ENCODE measurements at regions not wholly inside any gene's neighbourhood (a gene's known extent, or its start where the extent isn't known, plus 50 kb on each side); places are given as distances from the start of the nearest gene placed in this dataset.

DNA sequence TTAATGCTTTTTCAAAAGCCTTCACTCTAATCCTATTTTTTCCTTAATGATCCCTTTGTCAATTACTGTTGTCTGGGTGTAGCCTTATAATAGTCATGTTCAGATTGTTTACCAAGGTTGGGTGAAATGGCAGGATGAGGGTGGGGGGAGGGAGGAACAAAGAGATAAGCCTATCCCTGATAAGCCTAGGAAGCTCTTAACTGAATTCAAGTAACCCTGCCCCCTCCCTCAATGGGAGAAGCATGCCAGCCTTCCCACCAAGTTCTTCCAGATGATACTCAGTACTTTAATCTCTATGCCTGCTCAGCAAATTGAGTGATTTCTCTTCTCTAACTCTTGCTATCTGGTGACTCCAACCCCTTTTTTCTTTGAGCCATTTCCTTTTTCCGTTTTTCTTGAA lies 180.3 kb upstream of the ETAA1 start:
- CTCF ChIA-PET = interaction anchor here (1.0 to 2.4 kb wide), 3 partner anchors 783 to 814 kb away, joined by 3 to 30 read pairs (median 12); no protein-coding TSS in a partner anchor
- dilution Hi-C loops (cut with MboI; ENCODE audit: extremely low pct_ligation_motif_present, low sequenced_read_pairs) = no loop called here
- Histone ChIP-seq H4K20me1 (replicated peaks; ENCODE audit: control insufficient read depth, extremely low read depth, insufficient read depth, low read length) (no peaks in the 10 kb centered on the region), H3K9me1 (replicated peaks; ENCODE audit: control insufficient read depth, extremely low read depth, insufficient read depth, low read length) (no peaks in the 10 kb centered on the region), H3K4me1 (ENCODE audit: control insufficient read depth, extremely low read depth, insufficient read depth, low read length) (no peaks in the 10 kb centered on the region), H3K36me3 (ENCODE audit: control insufficient read depth in 2 of 2, extremely low read depth in 1 of 2, insufficient read depth in 2 of 2, low read length in 2 of 2) (no peaks in the 10 kb centered on the region), H3K9ac (replicated peaks; ENCODE audit: extremely low read depth, insufficient read depth, low read length) (no peak overlapping the region), H3K79me2 (ENCODE audit: control insufficient read depth, insufficient read depth, low read length) (no peaks in the 10 kb centered on the region), H3K27me3 (ENCODE audit: control insufficient read depth in 2 of 2, insufficient read depth in 2 of 2, low read length in 2 of 2) (no peaks in the 10 kb centered on the region), H2AFZ (ENCODE audit: low read depth, low read length) (no peak overlapping the region), H3K4me3 (replicated peaks in 1 of 3; ENCODE audit: insufficient read depth in 1 of 3, low read depth in 1 of 3, low read length in 3 of 3) (no peak overlapping the region), H3K9me3 (replicated peaks; ENCODE audit: control insufficient read depth, insufficient read depth, low read length) (no peaks in the 10 kb centered on the region), H3K27ac (ENCODE audit: insufficient read depth, low read depth, low read length) (no peak overlapping the region), H3K4me2 (ENCODE audit: insufficient read depth, low read length) (no peak overlapping the region)
- intact Hi-C loops (cut with micrococcal nuclease) = loop anchor here (5.0 to 10.0 kb wide), 3 partner anchors 260 to 815 kb away; no protein-coding TSS in a partner anchor
- TF ChIP-seq, protein P1, sequence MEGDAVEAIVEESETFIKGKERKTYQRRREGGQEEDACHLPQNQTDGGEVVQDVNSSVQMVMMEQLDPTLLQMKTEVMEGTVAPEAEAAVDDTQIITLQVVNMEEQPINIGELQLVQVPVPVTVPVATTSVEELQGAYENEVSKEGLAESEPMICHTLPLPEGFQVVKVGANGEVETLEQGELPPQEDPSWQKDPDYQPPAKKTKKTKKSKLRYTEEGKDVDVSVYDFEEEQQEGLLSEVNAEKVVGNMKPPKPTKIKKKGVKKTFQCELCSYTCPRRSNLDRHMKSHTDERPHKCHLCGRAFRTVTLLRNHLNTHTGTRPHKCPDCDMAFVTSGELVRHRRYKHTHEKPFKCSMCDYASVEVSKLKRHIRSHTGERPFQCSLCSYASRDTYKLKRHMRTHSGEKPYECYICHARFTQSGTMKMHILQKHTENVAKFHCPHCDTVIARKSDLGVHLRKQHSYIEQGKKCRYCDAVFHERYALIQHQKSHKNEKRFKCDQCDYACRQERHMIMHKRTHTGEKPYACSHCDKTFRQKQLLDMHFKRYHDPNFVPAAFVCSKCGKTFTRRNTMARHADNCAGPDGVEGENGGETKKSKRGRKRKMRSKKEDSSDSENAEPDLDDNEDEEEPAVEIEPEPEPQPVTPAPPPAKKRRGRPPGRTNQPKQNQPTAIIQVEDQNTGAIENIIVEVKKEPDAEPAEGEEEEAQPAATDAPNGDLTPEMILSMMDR (IDR thresholded peaks at IDR 0.05; ENCODE audit: extremely low read depth in 1 of 2, insufficient read depth in 1 of 2, low read depth in 1 of 2, low read length in 2 of 2) = no peak
- no peak for TF ChIP-seq MYC (IDR thresholded peaks at IDR 0.05; ENCODE audit: low read depth, low read length)
- no peak for TF ChIP-seq POLR2AphosphoS5 (IDR thresholded peaks at IDR 0.05; ENCODE audit: insufficient read depth, low read depth, low read length)
- TF ChIP-seq FOS (IDR thresholded peaks at IDR 0.05; ENCODE audit: borderline replicate concordance, insufficient read depth, low read length) = no peak
- TF ChIP-seq GATA2 (IDR thresholded peaks at IDR 0.05; ENCODE audit: insufficient read depth, insufficient read length, low read depth, low read length) = no peak
- TF ChIP-seq JUN (IDR thresholded peaks at IDR 0.05; ENCODE audit: borderline replicate concordance, insufficient read depth, insufficient read length, low read depth) = no peak
- TF ChIP-seq POLR2A (IDR thresholded peaks at IDR 0.05; ENCODE audit: low read depth, low read length) = no peak
- TF ChIP-seq EZH2 (IDR thresholded peaks at IDR 0.05; ENCODE audit: borderline replicate concordance, low read depth, low read length, severe bottlenecking) = no peak
- no peak for TF ChIP-seq MAX (IDR thresholded peaks at IDR 0.05; ENCODE audit: insufficient read depth, insufficient read length)
- no TSS peak for BruUV-seq (replicated peaks)
- POLR2A ChIA-PET = no interaction called here
- FAIRE-seq (no peak), DNase-seq (ENCODE audit: low read depth, low spot score) (no peak)

Measured in endothelial cell of umbilical vein (primary cell).